ENCODE measurements at regions not wholly inside any gene's neighbourhood (a gene's known extent, or its start where the extent isn't known, plus 50 kb on each side); places are given as distances from the start of the nearest gene placed in this dataset.

DNA sequence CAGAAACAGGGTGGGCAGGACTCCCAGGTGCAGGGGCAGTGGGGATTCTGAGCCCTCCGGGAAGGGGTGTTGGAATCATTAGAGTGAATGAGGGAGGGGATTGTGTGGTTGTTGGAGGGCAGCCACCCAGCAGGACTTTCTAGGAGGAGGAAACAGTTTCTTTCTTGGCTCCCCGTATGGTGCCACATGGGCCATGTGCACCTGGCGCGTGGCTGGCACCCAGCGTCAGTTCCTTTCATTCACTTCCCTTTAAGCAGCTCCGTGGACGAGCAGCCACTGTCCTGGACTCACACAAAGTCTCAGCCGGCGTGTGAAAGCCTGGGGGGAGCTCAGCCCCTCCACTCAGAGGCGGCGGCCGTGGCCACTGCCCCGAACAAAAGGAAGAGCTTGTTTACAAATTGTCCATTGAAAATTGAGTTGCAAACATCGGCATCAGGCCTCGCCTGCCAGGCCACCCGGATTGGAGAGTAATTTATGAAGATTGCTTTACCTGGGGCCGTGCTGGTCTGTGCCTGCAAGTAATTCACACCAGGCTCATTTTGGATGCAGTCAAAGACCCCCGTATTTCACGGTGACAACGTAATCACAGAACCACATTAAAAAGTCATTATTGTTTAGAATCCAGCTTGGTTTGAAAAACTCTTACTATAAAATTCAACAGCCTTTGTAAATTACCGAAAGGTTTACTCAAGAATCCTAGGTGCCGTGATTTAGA lies 101.7 kb upstream of the C14orf180 start:
- Histone ChIP-seq H3K4me2 (replicated peaks; ENCODE audit: low read depth, low read length, poor library complexity, severe bottlenecking) (no peak overlapping the region), H3K9ac (ENCODE audit: low read length) (no peak overlapping the region), H3K9me3 (ENCODE audit: control extremely low read depth in 1 of 3, control insufficient read depth in 2 of 3, insufficient read depth in 1 of 3, low read length in 2 of 3) (peaks cover 0 to 35% (median 5%) of the 10 kb centered on the region in 3 donors), H4K20me1 (ENCODE audit: control insufficient read depth, insufficient read depth, low read length, poor library complexity, severe bottlenecking) (no peaks in the 10 kb centered on the region), H3K27ac (ENCODE audit: low read length in 2 of 2) (no peak overlapping the region), H3K27me3 (replicated peaks in 1 of 4; ENCODE audit: control extremely low read depth in 1 of 4, control insufficient read depth in 3 of 4, insufficient read depth in 4 of 4, low read length in 3 of 4) (peaks cover 0 to 2% (median 0%) of the 10 kb centered on the region in 4 experiments), H3K79me2 (ENCODE audit: control insufficient read depth, insufficient read depth, low read length) (no peaks in the 10 kb centered on the region), H3K36me3 (replicated peaks in 1 of 2; ENCODE audit: control extremely low read depth in 1 of 2, control insufficient read depth in 1 of 2, extremely low read depth in 1 of 2, insufficient read depth in 2 of 2, low read length in 1 of 2) (no peaks in the 10 kb centered on the region), H3K4me3 (ENCODE audit: control extremely low read depth in 1 of 5, extremely low read depth in 1 of 5, insufficient read depth in 1 of 5, low read depth in 2 of 5, low read length in 4 of 5) (no peak overlapping the region), H2AFZ (ENCODE audit: insufficient read depth, low read depth, low read length, poor library complexity, severe bottlenecking) (no peak overlapping the region), H3K4me1 (ENCODE audit: control insufficient read depth in 2 of 2, insufficient read depth in 2 of 2, low read length in 2 of 2) (no peaks in the 10 kb centered on the region)
- WGBS (ENCODE audit: insufficient coverage): 50% methylated on average over 16 of the region's 22 CpGs
- H3K9me3 Mint-ChIP-seq (ENCODE audit: insufficient read depth): peaks cover 4% of the 10 kb centered on the region
- no peak for TF ChIP-seq EZH2 (IDR thresholded peaks at IDR 0.05; ENCODE audit: borderline replicate concordance, insufficient read depth, low read depth, low read length, poor library complexity, severe bottlenecking)
- TF ChIP-seq, protein P1, sequence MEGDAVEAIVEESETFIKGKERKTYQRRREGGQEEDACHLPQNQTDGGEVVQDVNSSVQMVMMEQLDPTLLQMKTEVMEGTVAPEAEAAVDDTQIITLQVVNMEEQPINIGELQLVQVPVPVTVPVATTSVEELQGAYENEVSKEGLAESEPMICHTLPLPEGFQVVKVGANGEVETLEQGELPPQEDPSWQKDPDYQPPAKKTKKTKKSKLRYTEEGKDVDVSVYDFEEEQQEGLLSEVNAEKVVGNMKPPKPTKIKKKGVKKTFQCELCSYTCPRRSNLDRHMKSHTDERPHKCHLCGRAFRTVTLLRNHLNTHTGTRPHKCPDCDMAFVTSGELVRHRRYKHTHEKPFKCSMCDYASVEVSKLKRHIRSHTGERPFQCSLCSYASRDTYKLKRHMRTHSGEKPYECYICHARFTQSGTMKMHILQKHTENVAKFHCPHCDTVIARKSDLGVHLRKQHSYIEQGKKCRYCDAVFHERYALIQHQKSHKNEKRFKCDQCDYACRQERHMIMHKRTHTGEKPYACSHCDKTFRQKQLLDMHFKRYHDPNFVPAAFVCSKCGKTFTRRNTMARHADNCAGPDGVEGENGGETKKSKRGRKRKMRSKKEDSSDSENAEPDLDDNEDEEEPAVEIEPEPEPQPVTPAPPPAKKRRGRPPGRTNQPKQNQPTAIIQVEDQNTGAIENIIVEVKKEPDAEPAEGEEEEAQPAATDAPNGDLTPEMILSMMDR (IDR thresholded peaks at IDR 0.05): no peak
- peaks cover 8% of the 10 kb centered on the region for H3K27me3 Mint-ChIP-seq
- no peak overlapping the region for H3K4me3 Mint-ChIP-seq
- H3K27ac Mint-ChIP-seq: no peak overlapping the region
- no peaks in the 10 kb centered on the region for H3K4me1 Mint-ChIP-seq
- DNase-seq (no peak), ATAC-seq (ENCODE audit: low read depth) (no peak)
- intact Hi-C loops (cut with micrococcal nuclease): no loop called here
- CTCF ChIA-PET: no interaction called here
- POLR2A ChIA-PET: no interaction called here

DNA sequence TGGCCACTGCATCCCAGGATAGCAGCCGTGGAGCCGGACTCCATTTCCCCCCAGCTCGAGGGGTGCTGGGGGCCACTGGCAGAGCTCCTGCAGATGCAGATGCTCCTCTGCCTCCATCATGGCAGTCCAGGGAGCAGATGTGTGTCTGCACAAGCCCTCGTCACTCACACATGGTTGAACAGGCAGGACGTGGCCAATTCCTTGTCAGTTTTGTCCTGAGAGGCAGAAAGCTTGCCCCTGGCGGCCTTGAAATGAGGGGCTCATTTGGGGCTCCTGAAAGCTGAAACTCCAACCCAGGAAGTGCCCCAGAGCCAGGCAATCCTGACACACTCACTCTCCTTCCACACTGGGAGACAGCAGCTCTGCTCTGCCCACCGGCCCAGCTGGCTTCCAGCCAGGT lies 100.9 kb upstream of the C14orf180 start:
- H3K9ac ChIP-seq (ENCODE audit: low read length): no peak overlapping the region
- ATAC-seq (ENCODE audit: low read depth) (no peak), DNase-seq (no peak)
- H3K4me3 ChIP-seq (ENCODE audit: control extremely low read depth in 1 of 5, extremely low read depth in 1 of 5, insufficient read depth in 1 of 5, low read depth in 2 of 5, low read length in 4 of 5): no peak overlapping the region
- H3K4me1 ChIP-seq (ENCODE audit: control insufficient read depth in 2 of 2, insufficient read depth in 2 of 2, low read length in 2 of 2): no peaks in the 10 kb centered on the region
- no peak overlapping the region for H2AFZ ChIP-seq (ENCODE audit: insufficient read depth, low read depth, low read length, poor library complexity, severe bottlenecking)
- no peak overlapping the region for H3K4me2 ChIP-seq (replicated peaks; ENCODE audit: low read depth, low read length, poor library complexity, severe bottlenecking)
- no peaks in the 10 kb centered on the region for H4K20me1 ChIP-seq (ENCODE audit: control insufficient read depth, insufficient read depth, low read length, poor library complexity, severe bottlenecking)
- POLR2A ChIA-PET: no interaction called here
- H3K27me3 Mint-ChIP-seq: peaks cover 9% of the 10 kb centered on the region
- no peaks in the 10 kb centered on the region for H3K4me1 Mint-ChIP-seq
- peaks cover 11% of the 10 kb centered on the region for H3K9me3 Mint-ChIP-seq (ENCODE audit: insufficient read depth)
- no peak overlapping the region for H3K4me3 Mint-ChIP-seq
- intact Hi-C loops (cut with micrococcal nuclease): no loop called here
- 82% methylated on average over 7 of the region's 7 CpGs for WGBS (ENCODE audit: insufficient coverage)
- CTCF ChIA-PET: no interaction called here
- TF ChIP-seq, protein P1 (IDR thresholded peaks at IDR 0.05): no peak
- no peak for TF ChIP-seq EZH2 (IDR thresholded peaks at IDR 0.05; ENCODE audit: borderline replicate concordance, insufficient read depth, low read depth, low read length, poor library complexity, severe bottlenecking)
- no peaks in the 10 kb centered on the region for H3K79me2 ChIP-seq (ENCODE audit: control insufficient read depth, insufficient read depth, low read length)
- H3K36me3 ChIP-seq (replicated peaks in 1 of 2; ENCODE audit: control extremely low read depth in 1 of 2, control insufficient read depth in 1 of 2, extremely low read depth in 1 of 2, insufficient read depth in 2 of 2, low read length in 1 of 2): no peaks in the 10 kb centered on the region
- H3K27ac ChIP-seq (ENCODE audit: low read length in 2 of 2): no peak overlapping the region
- no peak overlapping the region for H3K27ac Mint-ChIP-seq
- H3K27me3 ChIP-seq (replicated peaks in 1 of 4; ENCODE audit: control extremely low read depth in 1 of 4, control insufficient read depth in 3 of 4, insufficient read depth in 4 of 4, low read length in 3 of 4): peaks cover 0 to 2% (median 0%) of the 10 kb centered on the region in 4 experiments
- peaks cover 0 to 35% (median 5%) of the 10 kb centered on the region in 3 donors for H3K9me3 ChIP-seq (ENCODE audit: control extremely low read depth in 1 of 3, control insufficient read depth in 2 of 3, insufficient read depth in 1 of 3, low read length in 2 of 3)
